GM19372 (cell line): ENCODE measurements at regions not wholly inside any gene's neighbourhood (a gene's known extent, or its start where the extent isn't known, plus 50 kb on each side); places are given as distances from the start of the nearest gene placed in this dataset.

ENCODE experiments used
- ATAC-seq: cut with Tn5 transposase; IDR thresholded peaks from one replicate; pipeline ENCODE4 v1.9.1; 2021; ENCODE audit warnings: mild to moderate bottlenecking, low read depth, moderate library complexity; ENCODE audit not compliant: unreplicated experiment

DNA sequence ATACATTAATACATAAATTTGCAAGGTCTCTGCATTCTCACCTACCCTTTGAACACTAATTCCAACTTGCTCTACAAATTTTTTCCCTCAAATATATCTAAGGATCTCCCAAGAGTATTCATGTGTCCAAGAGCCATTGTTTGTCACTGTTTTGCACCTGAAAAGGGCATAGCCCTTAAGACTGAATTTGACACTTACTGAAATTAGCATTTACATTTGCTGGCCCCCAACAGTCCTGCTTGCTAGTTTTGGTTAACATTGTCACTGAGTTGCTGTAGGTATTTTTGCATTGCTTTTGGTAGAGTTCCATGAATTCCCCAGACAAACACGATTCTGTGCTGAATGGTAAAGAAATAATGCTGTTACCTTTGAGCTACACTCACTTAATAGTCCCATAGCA, 57.3 kb downstream of the KCNA4 start:
- no peak for ATAC-seq

DNA sequence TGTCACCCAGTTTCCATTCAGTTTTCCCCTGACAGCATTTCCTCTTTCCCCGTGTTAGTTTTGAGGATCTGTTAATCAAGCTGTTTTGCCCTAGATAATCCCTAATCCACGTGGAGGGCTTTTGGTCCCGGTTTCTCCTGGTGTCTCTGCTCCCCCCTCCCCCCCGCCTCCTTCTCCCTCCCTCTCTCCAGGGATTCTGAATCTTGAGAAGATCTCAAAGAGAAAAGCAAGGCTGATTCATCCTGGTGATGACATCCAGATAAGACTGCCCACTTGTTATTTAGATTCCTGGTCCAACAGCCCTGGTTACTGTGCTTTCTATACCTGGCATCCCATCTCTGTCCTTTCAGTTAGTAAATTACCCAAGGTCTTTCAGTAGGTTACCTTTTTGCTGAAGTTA, 59.4 kb downstream of the KCNA4 start:
- no peak for ATAC-seq

DNA sequence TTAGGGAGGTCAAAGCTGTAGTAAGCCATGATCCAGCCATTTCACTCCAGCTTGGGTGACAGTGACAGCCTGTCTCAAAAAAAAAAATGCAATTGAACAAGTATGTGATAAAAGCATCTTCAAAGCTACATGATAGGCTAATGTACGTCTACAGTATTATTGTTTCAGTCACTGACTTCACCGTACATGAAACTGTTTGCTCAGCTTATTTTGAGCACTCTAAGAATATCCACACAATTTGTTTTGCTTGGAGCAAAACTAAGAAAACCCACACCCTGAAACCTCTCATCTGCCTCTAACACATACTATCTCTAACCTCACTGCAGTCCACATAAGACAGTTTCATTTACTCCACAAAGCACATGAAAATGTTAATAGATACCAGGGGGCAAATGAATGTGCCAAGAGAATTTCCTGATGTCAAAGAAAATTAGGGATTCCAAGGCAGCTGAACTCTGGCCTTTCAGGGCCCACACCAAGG, 60.7 kb downstream of the KCNA4 start:
- no peak for ATAC-seq

DNA sequence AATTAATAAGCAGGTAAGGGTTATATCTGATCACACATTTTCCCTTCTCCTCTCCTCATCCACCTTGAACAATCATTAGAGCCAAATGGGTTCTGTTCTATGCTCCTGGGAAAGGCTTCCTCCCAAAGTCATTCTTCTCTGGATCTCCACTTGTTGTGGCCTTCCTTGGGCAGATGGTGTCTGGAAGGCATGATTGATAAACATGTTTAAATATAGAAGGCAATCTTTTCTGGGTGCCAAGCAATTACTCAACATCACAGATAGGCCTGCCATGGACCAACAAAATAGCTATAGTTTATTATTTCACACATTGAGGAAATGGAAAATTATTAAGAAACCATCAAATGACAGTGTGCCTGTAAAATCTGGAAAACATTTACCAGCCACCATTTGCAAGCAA, 73.5 kb downstream of the KCNA4 start:
- no peak for ATAC-seq

DNA sequence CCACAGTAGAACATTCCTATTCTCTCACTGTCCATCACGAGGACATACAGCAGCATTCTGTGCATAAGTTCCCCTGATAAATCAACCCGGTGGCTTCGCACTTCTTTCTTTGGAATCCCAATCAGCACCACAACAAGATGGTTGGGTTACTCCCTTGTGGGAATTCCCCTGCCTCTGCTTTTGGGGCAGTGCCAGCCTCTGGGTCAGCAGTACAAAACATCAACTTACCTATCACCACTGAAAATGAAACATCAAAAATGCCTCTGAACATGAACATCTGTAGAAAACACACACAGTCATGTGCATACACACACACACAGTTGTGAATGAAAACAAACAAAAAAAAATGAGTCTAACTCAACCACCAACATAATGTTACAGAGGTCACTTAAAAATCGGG, 79.3 kb downstream of the KCNA4 start:
- ATAC-seq = no peak

DNA sequence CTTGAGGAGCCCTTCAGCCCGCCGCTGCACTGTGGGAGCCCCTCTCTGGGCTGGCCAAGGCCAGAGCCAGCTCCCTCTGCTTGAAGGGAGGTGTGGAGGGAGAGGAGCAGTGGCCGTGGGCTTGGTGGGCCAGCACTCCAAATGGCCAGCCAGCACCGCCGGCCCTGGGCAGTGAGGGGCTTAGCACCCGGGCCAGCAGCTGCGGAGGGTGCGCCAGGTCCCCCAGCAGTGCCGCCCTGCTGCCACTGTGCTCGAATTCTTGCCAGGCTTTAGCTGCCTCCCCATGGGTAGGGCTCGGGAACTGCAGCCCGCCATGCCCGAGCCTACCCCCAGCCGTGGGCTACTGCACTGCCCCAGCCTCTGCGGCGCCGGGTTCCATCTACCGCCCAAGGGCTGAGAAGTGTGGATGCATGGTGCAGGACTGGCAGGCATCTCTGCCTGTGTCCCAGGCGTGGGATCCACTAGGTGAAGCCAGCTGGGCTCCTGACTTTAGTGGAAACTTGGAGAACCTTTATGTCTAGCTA, 82.7 kb downstream of the KCNA4 start:
- no peak for ATAC-seq

DNA sequence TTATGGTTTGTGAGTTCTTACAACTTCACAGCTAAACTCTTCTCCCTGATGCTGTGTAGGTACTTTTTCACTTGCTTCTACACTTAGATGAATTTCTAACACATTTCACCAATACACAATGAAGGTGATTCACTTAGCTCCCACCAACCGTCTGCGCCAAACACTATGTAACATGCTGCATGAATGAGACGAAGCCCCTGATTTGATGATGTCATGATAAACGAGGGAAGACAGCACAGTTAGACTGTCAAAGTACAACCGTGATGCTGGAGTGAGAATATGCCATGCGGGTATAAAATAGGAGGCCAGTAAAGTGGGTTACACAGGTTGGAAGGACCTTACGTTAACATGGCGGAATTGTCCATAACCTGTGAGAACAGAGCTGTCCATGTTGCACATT, 100.8 kb downstream of the KCNA4 start:
- ATAC-seq = no peak

DNA sequence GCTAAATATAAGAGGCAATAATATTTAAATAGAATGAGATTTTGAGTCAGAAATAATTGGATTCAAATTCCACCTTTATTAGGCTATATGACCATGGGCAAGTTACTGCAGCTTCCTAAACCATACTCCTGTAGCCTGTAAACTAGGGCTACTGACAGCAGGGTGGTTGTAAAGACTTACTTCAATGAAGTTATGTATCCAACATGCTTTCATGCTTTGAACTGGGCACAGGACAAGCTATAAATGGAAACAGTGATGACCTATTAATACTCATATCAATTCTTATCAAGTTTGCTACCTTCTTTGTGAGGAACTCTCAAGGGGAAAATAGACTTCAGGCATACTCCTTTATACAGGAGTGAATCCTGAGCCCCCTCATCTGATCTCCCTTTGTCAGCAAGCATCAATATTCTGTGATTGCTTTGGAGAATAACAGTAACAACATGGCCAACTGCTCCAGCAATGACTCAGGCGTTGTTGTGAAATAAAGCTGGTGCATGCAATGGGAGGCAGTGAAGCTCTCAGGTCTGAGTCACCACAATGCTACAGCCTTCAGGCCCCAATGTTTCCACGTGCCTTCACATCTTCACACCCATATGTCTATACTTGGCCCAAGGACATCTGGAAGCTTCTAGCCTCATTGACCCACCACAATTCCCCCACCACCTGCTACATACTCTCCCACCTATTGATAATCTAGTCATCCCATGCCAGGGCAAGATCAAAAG, 102.5 kb downstream of the KCNA4 start:
- ATAC-seq = no peak

DNA sequence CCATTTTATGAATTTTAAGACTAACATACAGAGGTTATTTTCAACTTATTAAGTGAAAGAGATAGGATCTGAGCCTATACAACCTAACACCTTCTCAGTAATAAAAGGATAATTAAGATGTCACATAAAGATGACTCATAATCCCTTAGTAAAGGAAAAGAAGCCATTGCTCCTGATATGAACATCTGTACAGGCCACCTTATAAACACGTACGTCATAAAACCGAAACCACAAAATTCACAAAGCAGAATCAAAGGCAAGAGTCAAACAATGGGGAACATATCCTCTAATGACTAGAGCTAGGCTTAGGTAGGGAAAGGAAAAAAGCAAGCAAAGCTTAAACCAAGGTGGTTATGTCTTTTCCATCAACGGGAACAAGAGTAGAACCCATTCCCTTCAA, 103.5 kb downstream of the KCNA4 start:
- ATAC-seq = no peak

DNA sequence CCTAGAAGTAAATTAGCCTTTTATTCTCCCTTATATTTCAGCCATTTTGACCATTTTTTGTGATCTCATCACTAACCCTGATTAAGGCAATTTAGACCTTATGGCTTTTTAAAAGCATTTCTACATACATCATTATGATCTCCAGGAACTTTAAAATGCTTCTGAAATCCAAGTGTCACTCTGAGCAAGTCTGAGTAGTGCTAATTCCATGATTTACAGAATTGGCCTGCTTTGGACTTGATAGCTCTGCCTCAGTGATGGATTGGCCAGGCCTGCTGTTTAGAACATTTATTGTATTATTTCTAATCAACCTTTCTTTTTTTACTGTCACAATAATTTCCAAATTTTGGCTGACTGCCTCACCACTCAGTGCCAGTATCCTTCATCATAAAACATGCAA, 116.4 kb downstream of the KCNA4 start:
- ATAC-seq = no peak

DNA sequence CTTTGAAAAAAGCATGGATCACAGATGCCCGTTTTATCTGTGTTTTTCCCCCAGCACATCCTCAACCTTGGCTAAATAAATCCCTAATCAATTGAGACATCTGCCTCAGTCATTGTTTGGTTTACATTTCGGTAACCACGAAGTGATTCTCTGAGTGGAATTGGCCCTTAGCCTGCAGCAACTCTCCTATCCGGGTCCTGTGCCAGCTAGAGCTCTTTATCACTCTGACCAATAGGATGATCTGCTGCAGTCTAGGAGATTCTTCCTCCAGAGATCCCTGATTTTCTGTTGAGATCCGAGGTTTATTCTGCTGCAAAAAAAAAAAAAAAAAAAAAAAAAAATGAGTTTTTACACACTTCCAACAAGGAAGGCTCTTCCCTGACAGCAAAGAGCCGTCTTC, 137.3 kb downstream of the KCNA4 start:
- ATAC-seq = no peak

DNA sequence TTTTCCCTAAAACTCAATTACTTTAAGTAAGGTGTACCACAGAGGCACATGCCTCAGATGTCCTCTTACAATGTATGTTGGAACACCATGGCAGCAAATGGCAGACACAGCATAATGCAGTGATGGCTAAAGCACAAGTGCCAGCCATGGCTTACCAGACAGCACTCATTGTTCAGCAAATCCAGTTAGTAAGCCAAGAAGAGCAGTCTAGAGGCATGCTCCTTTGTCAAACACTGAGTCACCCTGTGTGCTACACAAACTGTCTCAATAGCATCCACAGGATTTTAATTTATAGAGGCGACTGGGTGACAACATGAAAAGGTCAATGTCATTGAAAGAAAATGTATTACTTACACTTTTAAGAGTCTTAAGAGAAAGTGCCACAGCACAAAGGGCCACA, 140.6 kb downstream of the KCNA4 start:
- no peak for ATAC-seq

DNA sequence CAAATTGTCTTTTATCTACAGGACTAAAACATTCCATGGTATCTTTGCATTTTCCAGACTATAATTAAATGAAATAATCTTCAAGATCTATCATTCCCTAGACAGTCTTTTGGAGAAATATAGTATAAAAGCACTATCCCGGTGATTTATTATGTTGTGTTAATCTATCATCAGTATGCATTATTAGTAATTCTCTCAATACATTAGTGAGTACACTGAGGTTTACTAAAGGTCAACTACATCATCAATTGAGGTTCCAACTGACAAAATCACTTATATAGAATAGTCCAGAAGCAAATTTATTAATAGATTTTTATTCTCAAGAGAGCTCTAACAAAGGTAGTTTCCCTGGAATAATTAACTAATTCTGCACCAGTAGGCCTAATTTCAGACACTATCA, 169.6 kb downstream of the KCNA4 start:
- ATAC-seq = no peak

DNA sequence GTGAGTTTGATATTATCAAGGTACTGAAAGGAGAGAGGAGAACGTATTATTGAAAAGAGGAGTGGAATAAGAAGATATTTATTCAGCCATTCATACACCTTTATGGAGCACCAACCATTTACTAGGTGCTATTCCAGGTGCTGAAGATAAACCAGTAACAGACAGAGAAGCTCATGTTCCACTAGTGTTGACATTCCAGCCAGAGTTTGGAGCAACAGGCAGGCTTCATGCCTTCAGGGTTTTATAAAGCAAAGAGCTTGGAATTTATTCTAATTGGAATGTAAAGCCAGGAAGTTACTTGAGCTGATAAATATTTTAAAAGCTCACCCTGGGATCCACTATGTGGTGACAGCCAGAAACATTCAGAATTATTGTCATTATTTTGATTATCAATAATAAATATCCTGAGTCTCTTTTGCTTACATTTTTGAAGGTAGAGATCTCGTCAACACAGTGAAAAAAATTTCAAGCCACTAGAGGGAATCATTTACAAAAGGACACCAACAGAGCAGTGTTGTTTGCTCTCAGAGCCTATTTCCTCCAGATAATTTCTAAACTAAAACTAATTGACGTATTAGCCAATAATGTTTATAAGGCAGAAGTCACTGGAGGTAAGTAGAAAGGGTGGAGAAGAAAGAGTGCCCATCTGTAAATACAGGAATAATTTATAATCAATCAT, 172.0 kb downstream of the KCNA4 start:
- ATAC-seq = no peak

DNA sequence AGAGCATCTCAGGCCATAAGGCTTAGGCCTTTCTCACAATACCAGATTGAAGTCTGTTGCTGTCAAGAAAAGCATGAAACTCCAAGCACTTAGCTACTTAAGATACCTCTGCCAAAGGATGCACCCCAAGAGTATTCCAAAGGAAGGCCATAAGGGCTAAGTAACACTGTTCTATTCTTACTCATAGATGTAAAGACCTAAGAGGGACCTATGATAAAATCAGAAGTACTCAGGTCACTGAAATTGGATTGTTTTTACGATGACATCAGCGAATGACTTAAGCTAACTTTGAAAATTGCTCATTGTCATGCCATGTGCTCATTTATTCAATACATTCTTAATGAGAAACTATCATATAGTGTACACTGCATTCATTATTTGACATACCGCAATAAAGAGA, 172.8 kb downstream of the KCNA4 start:
- no peak for ATAC-seq

DNA sequence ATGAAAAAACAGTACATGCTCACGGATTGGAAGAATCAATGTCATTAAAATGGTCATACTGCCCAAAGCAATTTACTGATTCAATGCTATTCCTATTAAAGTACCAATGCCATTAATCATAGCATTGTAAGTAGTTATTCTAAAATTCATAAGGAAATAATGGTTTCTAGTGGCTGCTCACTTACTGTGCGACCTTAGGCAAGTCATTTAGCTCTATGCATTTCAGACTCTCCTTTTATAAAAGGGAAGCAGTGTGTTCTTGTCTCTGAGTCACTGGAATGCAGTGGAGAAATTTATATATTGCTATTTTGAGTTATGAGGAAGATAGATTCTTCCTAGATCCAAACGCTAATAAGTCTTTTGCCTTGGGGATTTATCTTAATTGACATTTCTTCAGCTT, 174.8 kb downstream of the KCNA4 start:
- no peak for ATAC-seq

DNA sequence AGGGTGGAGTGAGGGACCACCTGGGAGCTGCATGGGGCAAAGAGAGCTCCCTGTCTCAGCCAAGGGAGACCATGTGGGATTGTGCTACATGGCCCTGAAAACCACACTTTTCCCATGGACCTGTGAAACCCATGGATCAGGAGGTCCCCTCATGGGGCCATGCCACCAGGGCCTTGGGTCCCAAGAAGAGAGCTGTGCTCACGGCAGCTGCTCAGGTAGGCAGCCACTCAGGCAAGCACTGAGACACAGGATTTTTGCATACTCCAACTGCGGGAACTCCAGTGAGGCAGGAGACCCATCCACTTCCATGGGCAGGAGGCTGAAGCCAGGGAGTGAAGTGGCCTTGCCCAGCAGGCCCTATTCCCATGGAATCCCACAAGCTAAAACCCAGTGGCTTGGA, 190.0 kb downstream of the KCNA4 start:
- no peak for ATAC-seq

DNA sequence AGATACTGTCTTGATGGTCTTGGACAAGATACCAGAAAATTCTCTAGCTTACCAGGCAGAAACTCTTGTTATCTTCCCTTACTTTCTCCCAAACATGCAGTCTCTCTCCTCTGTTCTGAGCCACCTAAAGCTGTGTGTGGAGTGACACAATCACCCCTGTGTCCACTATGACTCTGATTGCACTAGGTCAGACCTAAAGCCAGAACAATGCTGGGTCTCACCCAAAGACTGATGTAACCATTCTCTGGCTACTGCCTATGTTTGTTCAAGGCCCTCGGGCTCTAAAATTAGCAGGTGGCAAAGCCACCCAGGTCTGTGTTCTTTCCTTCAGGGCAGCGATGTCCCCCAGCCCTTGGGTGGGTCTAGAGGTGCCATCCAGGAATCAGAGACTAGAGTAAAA, 200.5 kb downstream of the KCNA4 start:
- no peak for ATAC-seq

DNA sequence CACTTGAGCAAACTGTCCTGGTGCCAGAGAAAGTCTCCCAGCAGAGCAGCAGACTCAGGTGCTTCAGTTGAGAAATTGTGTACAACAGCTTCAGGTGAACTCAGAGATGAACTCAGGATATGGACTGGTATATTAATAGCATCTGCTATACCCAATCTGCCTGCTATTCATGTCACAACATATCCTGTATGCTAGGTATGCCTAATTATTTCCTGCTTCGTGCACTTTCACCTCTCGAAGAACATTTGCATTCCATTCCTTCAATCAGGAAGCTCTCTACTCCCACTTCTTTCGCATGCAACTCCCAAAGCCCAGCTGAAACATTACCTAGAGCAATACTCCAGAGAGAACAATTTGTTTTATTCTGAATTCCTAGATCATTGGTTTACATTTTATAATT, 207.7 kb downstream of the KCNA4 start:
- no peak for ATAC-seq

DNA sequence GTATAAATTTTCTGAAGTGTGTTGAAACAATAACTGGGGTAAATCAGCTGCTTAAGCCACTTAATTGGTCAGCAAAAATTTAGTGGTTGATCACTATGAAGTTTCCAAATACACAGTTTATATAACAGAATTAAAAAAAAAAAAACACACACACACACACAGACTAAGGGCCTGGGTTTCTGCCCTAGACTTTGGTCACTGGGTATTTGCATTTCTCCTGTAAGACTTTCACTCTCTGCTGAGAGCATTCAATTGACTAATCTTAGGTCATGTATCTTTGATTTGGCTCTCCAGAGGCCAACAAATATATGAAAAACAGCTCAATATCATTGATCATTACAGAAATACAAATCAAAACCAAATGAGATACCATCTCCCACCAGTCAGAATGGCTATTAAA, 214.3 kb downstream of the KCNA4 start:
- no peak for ATAC-seq

DNA sequence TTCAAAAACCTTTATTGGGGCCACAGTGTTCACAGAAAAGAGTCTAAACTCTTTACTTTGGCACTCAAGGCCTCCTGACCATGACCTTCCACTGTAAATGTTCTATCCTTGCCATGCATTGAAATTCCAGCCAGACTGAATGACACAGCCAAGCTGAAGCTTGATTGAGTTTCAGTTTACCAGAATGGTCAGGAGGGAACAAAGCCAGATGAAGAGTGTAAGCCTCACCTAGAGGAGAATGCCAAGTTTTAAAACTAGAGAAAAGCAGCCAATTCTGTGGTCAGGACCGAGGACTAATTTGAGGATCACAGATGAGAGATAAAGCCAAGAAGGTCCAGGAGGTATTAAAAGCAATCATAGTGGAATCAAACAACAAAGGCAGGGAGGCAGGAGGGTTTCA, 215.3 kb downstream of the KCNA4 start:
- ATAC-seq = no peak

DNA sequence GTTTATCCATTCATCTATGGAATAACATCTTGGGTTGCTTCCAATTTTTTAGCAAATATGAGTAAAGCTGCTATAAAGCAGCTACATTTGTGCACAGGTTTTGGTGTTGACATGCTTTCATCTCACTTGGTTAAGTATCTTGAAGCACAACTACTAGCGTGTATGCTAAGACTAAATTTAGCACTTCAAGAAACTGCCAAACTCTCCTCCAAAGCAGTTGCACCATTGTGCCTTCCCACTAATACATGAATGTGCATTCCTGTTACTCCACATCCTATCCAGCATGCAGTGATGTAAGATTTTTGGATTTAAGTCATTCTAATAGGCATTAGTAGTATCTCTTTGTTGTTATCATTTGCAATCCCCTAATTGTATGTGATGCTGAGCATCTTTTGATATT, 230.7 kb downstream of the KCNA4 start:
- no peak for ATAC-seq
